NCI-H1436 treated with DMSO at 0.1 percent for 48 hours (cell line): ENCODE measurements at regions not wholly inside any gene's neighbourhood (a gene's known extent, or its start where the extent isn't known, plus 50 kb on each side); places are given as distances from the start of the nearest gene placed in this dataset.
A peak's percentile ranks its signal among the peaks of the same experiment; 100 is the strongest.

Experiments
- DNase-seq: peaks from one replicate; lab custom pipeline; 2025; lab: John Stamatoyannopoulos, UW

GRCh38 chr20:60581606-60582115, 623.4 kb downstream of the CDH26 start:
- no peak for DNase-seq

GRCh38 chr20:60583741-60584140, 625.5 kb downstream of the CDH26 start:
- no peak for DNase-seq

GRCh38 chr20:60584221-60584620, 626.0 kb downstream of the CDH26 start:
- DNase-seq = no peak

- no peak for DNase-seq
These were observed 627.4 kb downstream of the CDH26 start for GRCh38 chr20:60585651-60586050.

GRCh38 chr20:60586269-60587050, 628.2 kb downstream of the CDH26 start:
- DNase-seq = no peak

- no peak for DNase-seq
These were observed 629.8 kb downstream of the CDH26 start for GRCh38 chr20:60587986-60588385.

GRCh38 chr20:60589623-60590022, 631.4 kb downstream of the CDH26 start:
- DNase-seq = no peak

- no peak for DNase-seq
These were observed 633.1 kb downstream of the CDH26 start for GRCh38 chr20:60591172-60591799.

GRCh38 chr20:60598528-60598927, 640.3 kb downstream of the CDH26 start:
- no peak for DNase-seq

- no peak for DNase-seq
These were observed 641.2 kb downstream of the CDH26 start for GRCh38 chr20:60599381-60599780.

GRCh38 chr20:60600036-60600435, 641.8 kb downstream of the CDH26 start:
- no peak for DNase-seq

- DNase-seq = no peak
These were observed 628.0 kb upstream of the CDH4 start for GRCh38 chr20:60624066-60624465.

GRCh38 chr20:60627751-60628565, 624.1 kb upstream of the CDH4 start:
- no peak for DNase-seq

- DNase-seq = no peak
These were observed 623.3 kb upstream of the CDH4 start for GRCh38 chr20:60628749-60629148.

- no peak for DNase-seq
These were observed 622.9 kb upstream of the CDH4 start for GRCh38 chr20:60629206-60629605.

GRCh38 chr20:60630609-60631008, 621.5 kb upstream of the CDH4 start:
- peak; percentile 96 for DNase-seq

GRCh38 chr20:60631585-60632287, 620.3 kb upstream of the CDH4 start:
- no peak for DNase-seq

GRCh38 chr20:60632391-60633262, 619.4 kb upstream of the CDH4 start:
- DNase-seq = no peak

- DNase-seq = no peak
These were observed 617.4 kb upstream of the CDH4 start for GRCh38 chr20:60634491-60635172.

- no peak for DNase-seq
These were observed 615.6 kb upstream of the CDH4 start for GRCh38 chr20:60636417-60636816.
